ENCODE measurements at regions not wholly inside any gene's neighbourhood (a gene's known extent, or its start where the extent isn't known, plus 50 kb on each side); places are given as distances from the start of the nearest gene placed in this dataset.

DNA sequence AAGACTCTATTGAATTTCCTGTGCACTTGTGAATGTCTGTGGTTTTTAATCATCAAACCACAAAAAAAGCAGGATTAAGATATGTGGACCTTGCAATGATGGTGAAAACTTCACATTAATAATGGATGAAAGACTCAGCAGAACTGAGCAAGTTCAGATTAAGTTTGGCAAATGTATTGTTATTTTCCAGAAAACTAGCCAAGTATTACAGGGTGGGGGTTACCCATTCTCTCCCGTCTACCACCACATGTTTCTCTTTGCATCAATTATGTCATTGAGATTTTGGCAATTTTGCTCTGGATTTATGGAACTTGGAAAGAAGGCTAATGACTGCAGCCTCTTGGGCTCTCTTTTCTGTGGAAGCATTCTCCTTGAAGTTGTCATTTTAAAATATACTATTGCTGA is 577.1 kb downstream of the ANKRD50 start:
- no peaks in the 10 kb centered on the region for H3F3A ChIP-seq (ENCODE audit: insufficient read depth, low read length, poor library complexity, severe bottlenecking)
- no peaks in the 10 kb centered on the region for H3K79me2 ChIP-seq (replicated peaks; ENCODE audit: insufficient read depth, low read length)
- no peak overlapping the region for H2AFZ ChIP-seq (ENCODE audit: low read depth, low read length)
- H3K27ac ChIP-seq (ENCODE audit: low read length) = no peak overlapping the region
- H3K4me2 ChIP-seq (ENCODE audit: low read length) = no peak overlapping the region
- H3K9me2 ChIP-seq (ENCODE audit: insufficient read depth, low read length) = no peaks in the 10 kb centered on the region
- H3K36me3 ChIP-seq (ENCODE audit: insufficient read depth, low read length) = no peaks in the 10 kb centered on the region
- no peaks in the 10 kb centered on the region for H4K20me1 ChIP-seq (ENCODE audit: insufficient read depth)
- H3K9me3 ChIP-seq (ENCODE audit: low read length) = peaks cover 5% of the 10 kb centered on the region
- H3K27me3 ChIP-seq (ENCODE audit: insufficient read depth, low read depth, low read length) = no peaks in the 10 kb centered on the region
- TF ChIP-seq, protein P1, sequence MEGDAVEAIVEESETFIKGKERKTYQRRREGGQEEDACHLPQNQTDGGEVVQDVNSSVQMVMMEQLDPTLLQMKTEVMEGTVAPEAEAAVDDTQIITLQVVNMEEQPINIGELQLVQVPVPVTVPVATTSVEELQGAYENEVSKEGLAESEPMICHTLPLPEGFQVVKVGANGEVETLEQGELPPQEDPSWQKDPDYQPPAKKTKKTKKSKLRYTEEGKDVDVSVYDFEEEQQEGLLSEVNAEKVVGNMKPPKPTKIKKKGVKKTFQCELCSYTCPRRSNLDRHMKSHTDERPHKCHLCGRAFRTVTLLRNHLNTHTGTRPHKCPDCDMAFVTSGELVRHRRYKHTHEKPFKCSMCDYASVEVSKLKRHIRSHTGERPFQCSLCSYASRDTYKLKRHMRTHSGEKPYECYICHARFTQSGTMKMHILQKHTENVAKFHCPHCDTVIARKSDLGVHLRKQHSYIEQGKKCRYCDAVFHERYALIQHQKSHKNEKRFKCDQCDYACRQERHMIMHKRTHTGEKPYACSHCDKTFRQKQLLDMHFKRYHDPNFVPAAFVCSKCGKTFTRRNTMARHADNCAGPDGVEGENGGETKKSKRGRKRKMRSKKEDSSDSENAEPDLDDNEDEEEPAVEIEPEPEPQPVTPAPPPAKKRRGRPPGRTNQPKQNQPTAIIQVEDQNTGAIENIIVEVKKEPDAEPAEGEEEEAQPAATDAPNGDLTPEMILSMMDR (IDR thresholded peaks at IDR 0.05; ENCODE audit: poor library complexity, severe bottlenecking) = no peak
- TF ChIP-seq EZH2 (IDR thresholded peaks at IDR 0.05; ENCODE audit: borderline replicate concordance, insufficient read depth, low read length, poor library complexity, severe bottlenecking) (no peak), MXI1 (conservative IDR thresholded peaks at IDR 0.05; ENCODE audit: poor library complexity, severe bottlenecking) (no peak), POLR2AphosphoS5 (IDR thresholded peaks at IDR 0.05) (no peak)
- no peak overlapping the region for H3K4me3 ChIP-seq (ENCODE audit: low read length)
- no peak overlapping the region for H3K9ac ChIP-seq (ENCODE audit: low read length)

DNA sequence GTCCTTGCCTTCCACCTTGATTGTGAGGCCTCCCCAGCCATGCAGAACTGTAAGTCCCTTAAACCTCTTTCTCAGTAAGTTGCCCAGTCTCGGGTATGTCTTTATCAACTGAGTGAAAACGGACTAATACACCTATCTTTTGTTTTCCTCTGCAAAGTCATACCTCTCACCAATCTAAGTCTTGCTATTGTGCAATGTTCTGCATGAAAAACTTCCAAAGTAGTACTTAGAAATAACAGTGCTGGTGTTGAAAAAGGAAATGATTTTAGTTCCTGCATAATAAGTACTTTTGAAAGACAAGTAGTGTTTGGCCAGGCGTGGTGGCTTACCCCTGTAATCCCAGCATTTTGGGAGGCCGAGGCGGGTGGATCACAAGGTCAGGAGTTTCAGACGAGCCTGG is 573.5 kb downstream of the ANKRD50 start:
- no peak overlapping the region for H3K4me2 ChIP-seq (ENCODE audit: low read length)
- H3K4me3 ChIP-seq (ENCODE audit: low read length) = no peak overlapping the region
- TF ChIP-seq EP300 (conservative IDR thresholded peaks at IDR 0.05; ENCODE audit: poor library complexity, severe bottlenecking) (no peak), RAD21 (conservative IDR thresholded peaks at IDR 0.05) (no peak), EZH2 (IDR thresholded peaks at IDR 0.05; ENCODE audit: borderline replicate concordance, insufficient read depth, low read length, poor library complexity, severe bottlenecking) (no peak)
- TF ChIP-seq, protein P2, sequence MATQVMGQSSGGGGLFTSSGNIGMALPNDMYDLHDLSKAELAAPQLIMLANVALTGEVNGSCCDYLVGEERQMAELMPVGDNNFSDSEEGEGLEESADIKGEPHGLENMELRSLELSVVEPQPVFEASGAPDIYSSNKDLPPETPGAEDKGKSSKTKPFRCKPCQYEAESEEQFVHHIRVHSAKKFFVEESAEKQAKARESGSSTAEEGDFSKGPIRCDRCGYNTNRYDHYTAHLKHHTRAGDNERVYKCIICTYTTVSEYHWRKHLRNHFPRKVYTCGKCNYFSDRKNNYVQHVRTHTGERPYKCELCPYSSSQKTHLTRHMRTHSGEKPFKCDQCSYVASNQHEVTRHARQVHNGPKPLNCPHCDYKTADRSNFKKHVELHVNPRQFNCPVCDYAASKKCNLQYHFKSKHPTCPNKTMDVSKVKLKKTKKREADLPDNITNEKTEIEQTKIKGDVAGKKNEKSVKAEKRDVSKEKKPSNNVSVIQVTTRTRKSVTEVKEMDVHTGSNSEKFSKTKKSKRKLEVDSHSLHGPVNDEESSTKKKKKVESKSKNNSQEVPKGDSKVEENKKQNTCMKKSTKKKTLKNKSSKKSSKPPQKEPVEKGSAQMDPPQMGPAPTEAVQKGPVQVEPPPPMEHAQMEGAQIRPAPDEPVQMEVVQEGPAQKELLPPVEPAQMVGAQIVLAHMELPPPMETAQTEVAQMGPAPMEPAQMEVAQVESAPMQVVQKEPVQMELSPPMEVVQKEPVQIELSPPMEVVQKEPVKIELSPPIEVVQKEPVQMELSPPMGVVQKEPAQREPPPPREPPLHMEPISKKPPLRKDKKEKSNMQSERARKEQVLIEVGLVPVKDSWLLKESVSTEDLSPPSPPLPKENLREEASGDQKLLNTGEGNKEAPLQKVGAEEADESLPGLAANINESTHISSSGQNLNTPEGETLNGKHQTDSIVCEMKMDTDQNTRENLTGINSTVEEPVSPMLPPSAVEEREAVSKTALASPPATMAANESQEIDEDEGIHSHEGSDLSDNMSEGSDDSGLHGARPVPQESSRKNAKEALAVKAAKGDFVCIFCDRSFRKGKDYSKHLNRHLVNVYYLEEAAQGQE (IDR thresholded peaks at IDR 0.05; ENCODE audit: borderline replicate concordance) = no peak
- H3F3A ChIP-seq (ENCODE audit: insufficient read depth, low read length, poor library complexity, severe bottlenecking) = no peaks in the 10 kb centered on the region
- H3K27ac ChIP-seq (ENCODE audit: low read length) = no peak overlapping the region
- H2AFZ ChIP-seq (ENCODE audit: low read depth, low read length) = no peak overlapping the region
- H3K27me3 ChIP-seq (ENCODE audit: insufficient read depth, low read depth, low read length) = no peaks in the 10 kb centered on the region
- no peaks in the 10 kb centered on the region for H4K20me1 ChIP-seq (ENCODE audit: insufficient read depth)
- H3K9me3 ChIP-seq (ENCODE audit: low read length) = no peaks in the 10 kb centered on the region
- no peaks in the 10 kb centered on the region for H3K79me2 ChIP-seq (replicated peaks; ENCODE audit: insufficient read depth, low read length)
- no peaks in the 10 kb centered on the region for H3K36me3 ChIP-seq (ENCODE audit: insufficient read depth, low read length)
- H3K9ac ChIP-seq (ENCODE audit: low read length) = no peak overlapping the region
- H3K9me2 ChIP-seq (ENCODE audit: insufficient read depth, low read length) = no peaks in the 10 kb centered on the region

DNA sequence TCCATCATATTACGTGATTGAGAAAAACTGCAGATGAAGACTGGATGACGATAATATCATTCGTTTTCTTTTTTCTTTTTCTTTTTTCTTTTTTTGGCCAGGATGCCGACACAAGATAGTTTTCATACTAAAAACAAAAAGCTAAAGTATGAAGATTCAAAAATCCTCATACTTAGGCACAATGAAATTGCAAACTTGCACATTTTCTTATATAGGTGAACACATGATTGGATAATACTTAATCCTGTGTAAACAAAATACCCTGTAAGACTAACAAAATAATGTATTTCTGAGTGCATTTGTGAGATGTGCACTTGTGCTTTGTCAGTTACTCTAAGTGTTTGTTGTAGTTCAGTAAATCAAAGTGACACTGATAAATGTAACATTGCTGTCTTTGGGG is 568.9 kb downstream of the ANKRD50 start:
- H3K36me3 ChIP-seq (ENCODE audit: insufficient read depth, low read length) = no peaks in the 10 kb centered on the region
- TF ChIP-seq POLR2AphosphoS5 (IDR thresholded peaks at IDR 0.05) (no peak), EP300 (conservative IDR thresholded peaks at IDR 0.05; ENCODE audit: poor library complexity, severe bottlenecking) (no peak), EZH2 (IDR thresholded peaks at IDR 0.05; ENCODE audit: borderline replicate concordance, insufficient read depth, low read length, poor library complexity, severe bottlenecking) (no peak), TAF1 (IDR thresholded peaks at IDR 0.05; ENCODE audit: low read depth) (no peak), RAD21 (conservative IDR thresholded peaks at IDR 0.05) (no peak)
- no peak overlapping the region for H2AFZ ChIP-seq (ENCODE audit: low read depth, low read length)

More for the DNA sequence above, 568.9 kb downstream of the ANKRD50 start:
- Histone ChIP-seq H3K27ac (ENCODE audit: low read length) (no peak overlapping the region), H4K20me1 (ENCODE audit: insufficient read depth) (no peaks in the 10 kb centered on the region), H3K27me3 (ENCODE audit: insufficient read depth, low read depth, low read length) (no peaks in the 10 kb centered on the region), H3F3A (ENCODE audit: insufficient read depth, low read length, poor library complexity, severe bottlenecking) (no peaks in the 10 kb centered on the region), H3K9me2 (ENCODE audit: insufficient read depth, low read length) (no peaks in the 10 kb centered on the region), H3K9me3 (ENCODE audit: low read length) (no peaks in the 10 kb centered on the region), H3K9ac (ENCODE audit: low read length) (no peak overlapping the region), H3K4me2 (ENCODE audit: low read length) (no peak overlapping the region), H3K4me3 (ENCODE audit: low read length) (no peak overlapping the region), H3K79me2 (replicated peaks; ENCODE audit: insufficient read depth, low read length) (no peaks in the 10 kb centered on the region)

All from neural cell (in vitro differentiated cells).